ENCODE measurements at regions not wholly inside any gene's neighbourhood (a gene's known extent, or its start where the extent isn't known, plus 50 kb on each side); places are given as distances from the start of the nearest gene placed in this dataset.

GRCh38 chr12:91777268-91777992 is 368.2 kb downstream of the BTG1 start:
- Histone ChIP-seq H3K36me3 (no peaks in the 10 kb centered on the region), H3K27ac (no peak overlapping the region), H3K27me3 (no peaks in the 10 kb centered on the region), H3K9me3 (no peaks in the 10 kb centered on the region), H3K4me3 (no peak overlapping the region), H3K4me1 (peaks cover 0 to 3% (median 0%) of the 10 kb centered on the region in 3 donors)
- TF ChIP-seq CTCF (IDR thresholded peaks at IDR 0.05): no peak
- FAIRE-seq (no peak), ATAC-seq (no peak), DNase-seq (no peak)
- intact Hi-C loops (cut with DNase I): no loop called here
- whole genome bisulfite sequencing, 2 donors: 73 to 75% methylated on average over 6 of the region's 6 CpGs

- 7 to 10% methylated on average over 6 of the region's 6 CpGs for WGBS, 2 donors
- FAIRE-seq (no peak), ATAC-seq (peak; percentile 77 to 89 (median 84)), DNase-seq (peak in 3 of 6 donors; percentile 5 to 13 (median 13))
- Histone ChIP-seq H3K27me3 (no peaks in the 10 kb centered on the region), H3K9me3 (no peaks in the 10 kb centered on the region), H3K27ac (no peak overlapping the region), H3K4me3 (peak overlapping the region in 2 of 4 donors; percentile 7 to 12), H3K4me1 (no peaks in the 10 kb centered on the region), H3K36me3 (no peaks in the 10 kb centered on the region)
- intact Hi-C loops (cut with DNase I): no loop called here
- TF ChIP-seq CTCF (IDR thresholded peaks at IDR 0.05): no peak
These were observed 371.2 kb downstream of the BTG1 start for GRCh38 chr12:91774434-91774921.

- FAIRE-seq (no peak), DNase-seq (no peak), ATAC-seq (peak in 2 of 4 donors; percentile 29 to 34)
- Histone ChIP-seq H3K27me3 (no peaks in the 10 kb centered on the region), H3K27ac (no peak overlapping the region), H3K4me3 (peak overlapping the region in 2 of 4 donors; percentile 7 to 12), H3K36me3 (no peaks in the 10 kb centered on the region), H3K4me1 (no peaks in the 10 kb centered on the region), H3K9me3 (no peaks in the 10 kb centered on the region)
- TF ChIP-seq CTCF (IDR thresholded peaks at IDR 0.05): no peak
- WGBS, 2 donors: 51 to 66% methylated on average over 4 of the region's 4 CpGs
- intact Hi-C loops (cut with DNase I): no loop called here
These were observed 371.8 kb downstream of the BTG1 start for GRCh38 chr12:91773749-91774429.

- WGBS, 2 donors: 89 to 97% methylated on average over 2 of the region's 2 CpGs
- no peak overlapping the region for H3K27ac ChIP-seq
- TF ChIP-seq CTCF (IDR thresholded peaks at IDR 0.05): no peak
- H3K4me1 ChIP-seq: no peaks in the 10 kb centered on the region
- H3K36me3 ChIP-seq: no peaks in the 10 kb centered on the region
- intact Hi-C loops (cut with DNase I): no loop called here
- H3K4me3 ChIP-seq: no peak overlapping the region
- ATAC-seq (no peak), FAIRE-seq (no peak), DNase-seq (no peak)
- no peaks in the 10 kb centered on the region for H3K9me3 ChIP-seq
- H3K27me3 ChIP-seq: no peaks in the 10 kb centered on the region
These were observed 373.2 kb downstream of the BTG1 start for GRCh38 chr12:91772411-91772810.

- intact Hi-C loops (cut with DNase I): no loop called here
- no peaks in the 10 kb centered on the region for H3K36me3 ChIP-seq
- no peak for DNase-seq
- H3K4me3 ChIP-seq: no peak overlapping the region
- FAIRE-seq: no peak
- H3K9me3 ChIP-seq: no peaks in the 10 kb centered on the region
- no peaks in the 10 kb centered on the region for H3K27me3 ChIP-seq
- H3K4me1 ChIP-seq: no peaks in the 10 kb centered on the region
- no peak for ATAC-seq
- 74 to 84% methylated on average over 2 of the region's 2 CpGs for WGBS, 2 donors
- no peak for TF ChIP-seq CTCF (IDR thresholded peaks at IDR 0.05)
- no peak overlapping the region for H3K27ac ChIP-seq
These were observed 375.9 kb downstream of the BTG1 start for GRCh38 chr12:91769736-91770135.

Data from pancreas (tissue), 10 donors.